ENCODE measurements at regions not wholly inside any gene's neighbourhood (a gene's known extent, or its start where the extent isn't known, plus 50 kb on each side); places are given as distances from the start of the nearest gene placed in this dataset.

GRCh38 chr2:113812204-113812603, 55.8 kb upstream of the SLC35F5 start:
- DNase-seq (no peak), ATAC-seq (ENCODE audit: insufficient read depth, low FRiP score) (no peak)
- Histone ChIP-seq H3K27me3 (ENCODE audit: control insufficient read depth in 3 of 3, insufficient read depth in 3 of 3, low read length in 2 of 3) (no peaks in the 10 kb centered on the region), H3K4me3 (no peak overlapping the region), H3K9me3 (ENCODE audit: control insufficient read depth in 4 of 4, insufficient read depth in 3 of 4, low read length in 3 of 4) (no peaks in the 10 kb centered on the region), H3K9ac (ENCODE audit: insufficient read depth in 1 of 2, low read length in 2 of 2) (no peak overlapping the region), H3K27ac (ENCODE audit: low read depth in 1 of 2, low read length in 1 of 2) (no peak overlapping the region), H3K36me3 (ENCODE audit: control insufficient read depth in 4 of 4, insufficient read depth in 4 of 4, low read length in 4 of 4) (no peaks in the 10 kb centered on the region), H3K4me1 (ENCODE audit: control insufficient read depth in 5 of 5, insufficient read depth in 5 of 5, low read length in 5 of 5) (no peaks in the 10 kb centered on the region)
- TF ChIP-seq CTCF (IDR thresholded peaks at IDR 0.05; ENCODE audit: control extremely low read depth, extremely low read depth), result no peak
- WGBS, 2 donors, result 74 to 82% methylated on average over 4 of the region's 4 CpGs

- Histone ChIP-seq H3K9ac (ENCODE audit: insufficient read depth in 1 of 2, low read length in 2 of 2) (no peak overlapping the region), H3K27me3 (ENCODE audit: control insufficient read depth in 3 of 3, insufficient read depth in 3 of 3, low read length in 2 of 3) (no peaks in the 10 kb centered on the region), H3K27ac (ENCODE audit: low read depth in 1 of 2, low read length in 1 of 2) (no peak overlapping the region), H3K36me3 (ENCODE audit: control insufficient read depth in 4 of 4, insufficient read depth in 4 of 4, low read length in 4 of 4) (no peaks in the 10 kb centered on the region), H3K9me3 (ENCODE audit: control insufficient read depth in 4 of 4, insufficient read depth in 3 of 4, low read length in 3 of 4) (no peaks in the 10 kb centered on the region), H3K4me1 (ENCODE audit: control insufficient read depth in 5 of 5, insufficient read depth in 5 of 5, low read length in 5 of 5) (no peaks in the 10 kb centered on the region), H3K4me3 (no peak overlapping the region)
- ATAC-seq (ENCODE audit: insufficient read depth, low FRiP score) (no peak), DNase-seq (no peak)
- TF ChIP-seq CTCF (IDR thresholded peaks at IDR 0.05; ENCODE audit: control extremely low read depth, extremely low read depth), result no peak
- 94% methylated on average over 5 of the region's 5 CpGs for WGBS, 2 donors
These were observed 52.8 kb upstream of the SLC35F5 start for GRCh38 chr2:113809076-113809736.

GRCh38 chr2:113807721-113808120, 51.3 kb upstream of the SLC35F5 start:
- WGBS, 2 donors, result 74 to 91% methylated on average over 2 of the region's 2 CpGs
- ATAC-seq (ENCODE audit: insufficient read depth, low FRiP score) (peak; percentile 34), DNase-seq (peak; percentile 49 to 80 (median 54))

More at GRCh38 chr2:113807721-113808120, 51.3 kb upstream of the SLC35F5 start:
- Histone ChIP-seq H3K9me3 (ENCODE audit: control insufficient read depth in 4 of 4, insufficient read depth in 3 of 4, low read length in 3 of 4) (no peaks in the 10 kb centered on the region), H3K4me1 (ENCODE audit: control insufficient read depth in 5 of 5, insufficient read depth in 5 of 5, low read length in 5 of 5) (no peaks in the 10 kb centered on the region), H3K9ac (ENCODE audit: insufficient read depth in 1 of 2, low read length in 2 of 2) (no peak overlapping the region), H3K27me3 (ENCODE audit: control insufficient read depth in 3 of 3, insufficient read depth in 3 of 3, low read length in 2 of 3) (no peaks in the 10 kb centered on the region), H3K27ac (ENCODE audit: low read depth in 1 of 2, low read length in 1 of 2) (no peak overlapping the region), H3K4me3 (no peak overlapping the region), H3K36me3 (ENCODE audit: control insufficient read depth in 4 of 4, insufficient read depth in 4 of 4, low read length in 4 of 4) (no peaks in the 10 kb centered on the region)
- TF ChIP-seq CTCF (IDR thresholded peaks at IDR 0.05; ENCODE audit: control extremely low read depth, extremely low read depth), result no peak
